H1 (cell line): ENCODE measurements at regions not wholly inside any gene's neighbourhood (a gene's known extent, or its start where the extent isn't known, plus 50 kb on each side); places are given as distances from the start of the nearest gene placed in this dataset.

ENCODE experiments used
- CTCF ChIA-PET: fragments of 300-600 bp; sonication (Branson Sonifier 250); formaldehyde crosslinking; loops from one replicate; lab custom pipeline; 2021; ENCODE audit not compliant: partially characterized antibody; lab: Charles Lee
- POLR2A ChIA-PET: fragments of 300-600 bp; sonication (Branson Sonifier 250); formaldehyde crosslinking; loops from one replicate; lab custom pipeline; 2021; ENCODE audit warnings: inconsistent platforms; ENCODE audit not compliant: partially characterized antibody; lab: Charles Lee
- DNase-seq, 2 experiments: peaks; one replicate each; pipeline versions ENCODE4 v3.0.0 to v3.0.0-alpha.2; 2010 to 2022; ENCODE audit warnings: low spot score in 2 of 2, low read depth in 1 of 2, mixed read lengths in 1 of 2
- FAIRE-seq: peaks from 2 replicates; lab custom pipeline; 2011; peaks lifted over from hg19 to GRCh38; lab: Jason Lieb, UNC
- H2AFZ ChIP-seq: 2 replicates; pipeline ENCODE4 v1.8.1; 2012; ENCODE audit warnings: low read length, inconsistent platforms
- H2AK5ac ChIP-seq: 2 replicates; pipeline ENCODE4 v1.6.1; 2013; ENCODE audit warnings: low read depth, low read length
- H2BK120ac ChIP-seq: replicated peaks from 2 replicates; pipeline ENCODE3; 2013; ENCODE audit warnings: low read depth, low read length, inconsistent platforms
- H2BK12ac ChIP-seq: 2 replicates; pipeline ENCODE4 v1.6.1; 2013; ENCODE audit warnings: low read depth, low read length
- H2BK15ac ChIP-seq: 2 replicates; pipeline ENCODE4 v1.6.1; 2013; ENCODE audit warnings: low read length
- H2BK20ac ChIP-seq: 2 replicates; pipeline ENCODE4 v1.6.1; 2013; ENCODE audit warnings: low read length
- H2BK5ac ChIP-seq: 2 replicates; pipeline ENCODE4 v1.6.1; 2013; ENCODE audit warnings: low read depth, low read length
- H3K14ac ChIP-seq: 2 replicates; pipeline ENCODE4 v1.6.1; 2013; ENCODE audit warnings: inconsistent platforms; ENCODE audit not compliant: insufficient read length
- H3K18ac ChIP-seq: 2 replicates; pipeline ENCODE4 v1.6.1; 2013; ENCODE audit warnings: low read length; ENCODE audit errors: extremely low read depth
- H3K23ac ChIP-seq: 2 replicates; pipeline ENCODE4 v1.6.1; 2013; ENCODE audit warnings: inconsistent platforms; ENCODE audit not compliant: insufficient read length
- H3K23me2 ChIP-seq: 2 replicates; pipeline ENCODE4 v1.6.1; 2013; ENCODE audit warnings: low read depth, low read length
- H3K27ac ChIP-seq: 2 replicates; pipeline ENCODE4 v1.6.1; 2011; ENCODE audit warnings: low read depth, low read length, inconsistent platforms
- H3K27me3 ChIP-seq, 4 experiments: replicated peaks in 1 of 4; 1 replicate in 1 of 4; 2 replicates in 3 of 4; pipeline versions ENCODE4 v1.6.1 to v1.8.1; 2011 to 2013; ENCODE audit warnings: low read length in 3 of 4, mild to moderate bottlenecking in 3 of 4, inconsistent platforms in 2 of 4, mixed read lengths in 2 of 4, moderate library complexity in 1 of 4; ENCODE audit not compliant: control insufficient read depth in 3 of 4, insufficient read depth in 3 of 4; ENCODE audit errors: extremely low read depth in 1 of 4
- H3K36me3 ChIP-seq, 4 experiments: 2 replicates each; pipeline versions ENCODE4 v1.6.1 to v1.8.1; 2011 to 2013; ENCODE audit warnings: mild to moderate bottlenecking in 4 of 4, low read length in 3 of 4, moderate library complexity in 2 of 4, control low read depth in 1 of 4, inconsistent platforms in 1 of 4; ENCODE audit not compliant: insufficient read depth in 4 of 4, control insufficient read depth in 2 of 4
- H3K4ac ChIP-seq: replicated peaks from 2 replicates; pipeline ENCODE3; 2013; ENCODE audit warnings: low read length, low read depth, mixed read lengths, inconsistent platforms; ENCODE audit not compliant: insufficient read length
- H3K4me1 ChIP-seq, 4 experiments: replicated peaks in 1 of 4; 1 replicate in 1 of 4; 2 replicates in 3 of 4; pipeline versions ENCODE4 v1.6.1 to v1.8.1; 2011 to 2013; ENCODE audit warnings: low read length in 3 of 4, inconsistent platforms in 2 of 4, mixed read lengths in 1 of 4; ENCODE audit not compliant: insufficient read depth in 4 of 4, control insufficient read depth in 3 of 4
- H3K4me2 ChIP-seq, 2 experiments: 2 replicates each; pipeline versions ENCODE4 v1.6.1 to v1.8.1; 2011 to 2013; ENCODE audit warnings: low read depth in 2 of 2, low read length in 2 of 2, control low read depth in 1 of 2, inconsistent platforms in 1 of 2, mild to moderate bottlenecking in 1 of 2; ENCODE audit not compliant: insufficient read depth in 1 of 2
- H3K4me3 ChIP-seq, 4 experiments: fragments of 200-600, 300-600 bp in 1 of 4; sonication (generic), shearing (Covaris generic), sonication (Bioruptor Twin) in 1 of 4; 2 replicates each; pipeline versions ENCODE4 v1.5.1 to v1.8.1; 2011 to 2016; ENCODE audit warnings: low read length in 4 of 4, low read depth in 3 of 4, control low read depth in 2 of 4, inconsistent platforms in 2 of 4, mild to moderate bottlenecking in 2 of 4, mixed read lengths in 1 of 4, moderate library complexity in 1 of 4; ENCODE audit not compliant: insufficient read depth in 2 of 4; ENCODE audit errors: extremely low read depth in 1 of 4
- H3K56ac ChIP-seq: replicated peaks from 2 replicates; pipeline ENCODE3; 2013; ENCODE audit warnings: low read depth, mild to moderate bottlenecking, mixed read lengths, low read length, inconsistent platforms; ENCODE audit not compliant: insufficient read length
- H3K79me1 ChIP-seq: 2 replicates; pipeline ENCODE4 v1.6.1; 2013; ENCODE audit warnings: low read depth, low read length, control low read depth
- H3K79me2 ChIP-seq, 2 experiments: 2 replicates each; pipeline versions ENCODE4 v1.6.1 to v1.8.1; 2012 to 2013; ENCODE audit warnings: low read length in 2 of 2, mild to moderate bottlenecking in 2 of 2, inconsistent platforms in 1 of 2; ENCODE audit not compliant: insufficient read depth in 2 of 2, control insufficient read depth in 1 of 2
- H3K9ac ChIP-seq, 4 experiments: replicated peaks in 1 of 4; 1 replicate in 1 of 4; 2 replicates in 3 of 4; pipeline versions ENCODE4 v1.6.1 to v1.8.1; 2011 to 2013; ENCODE audit warnings: low read depth in 3 of 4, low read length in 3 of 4, control low read depth in 2 of 4, mild to moderate bottlenecking in 2 of 4, moderate library complexity in 2 of 4, inconsistent platforms in 1 of 4; ENCODE audit errors: extremely low read depth in 1 of 4
- H3K9me3 ChIP-seq, 2 experiments: 2 replicates each; pipeline versions ENCODE4 v1.6.1 to v1.8.1; 2012 to 2013; ENCODE audit warnings: mild to moderate bottlenecking in 2 of 2, moderate library complexity in 2 of 2, control low read depth in 1 of 2, inconsistent platforms in 1 of 2, low read depth in 1 of 2, low read length in 1 of 2, mixed read lengths in 1 of 2; ENCODE audit not compliant: insufficient read depth in 2 of 2
- H4K20me1 ChIP-seq, 2 experiments: replicated peaks in 1 of 2; 2 replicates each; pipeline versions ENCODE3 to v1.8.1; 2011 to 2013; ENCODE audit warnings: inconsistent platforms in 2 of 2, low read length in 2 of 2, mild to moderate bottlenecking in 1 of 2; ENCODE audit not compliant: insufficient read depth in 2 of 2, control insufficient read depth in 1 of 2
- H4K5ac ChIP-seq: 2 replicates; pipeline ENCODE4 v1.6.1; 2013; ENCODE audit warnings: low read length, low read depth, mixed read lengths, inconsistent platforms; ENCODE audit not compliant: insufficient read length
- H4K8ac ChIP-seq: 2 replicates; pipeline ENCODE4 v1.8.0; 2013; ENCODE audit warnings: mild to moderate bottlenecking, moderate library complexity, low read length, inconsistent platforms; ENCODE audit not compliant: insufficient read depth; ENCODE audit errors: extremely low read depth
- H4K91ac ChIP-seq: replicated peaks from 2 replicates; pipeline ENCODE3; 2013; ENCODE audit warnings: low read length, mixed read lengths, inconsistent platforms; ENCODE audit not compliant: insufficient read length
- BCL11A ChIP-seq, 2 experiments: IDR thresholded peaks; one replicate each; pipeline ENCODE4 v1.6.1; 2011; ENCODE audit warnings: low read depth in 2 of 2, low read length in 2 of 2, mild to moderate bottlenecking in 2 of 2
- KDM5A ChIP-seq: fragments of 200-600 bp; IDR thresholded peaks from 2 replicates; pipeline ENCODE4 v1.7.1; 2012; ENCODE audit warnings: mild to moderate bottlenecking, low read length, inconsistent platforms, mixed read lengths
- MAFK ChIP-seq: IDR thresholded peaks from 2 replicates; pipeline ENCODE4 v1.6.1; 2012; ENCODE audit warnings: low read depth, mild to moderate bottlenecking, improper control_type of control experiment, low read length
- NRF1 ChIP-seq: IDR thresholded peaks from 2 replicates; pipeline ENCODE4 v1.6.1; 2011; ENCODE audit warnings: mild to moderate bottlenecking, low read depth, low read length, improper control_type of control experiment
- ZNF274 ChIP-seq: IDR thresholded peaks from 2 replicates; pipeline ENCODE4 v1.7.0; 2012; ENCODE audit warnings: low read length, borderline replicate concordance; ENCODE audit errors: extremely low read depth
- WGBS, 2 experiments: shearing (Covaris generic) in 1 of 2; methylation state at CpG; one replicate each; pipeline versions ENCODE4 v1.1.6 to v1.1.7; 2013 to 2015; ENCODE audit warnings: low lambda C conversion rate in 2 of 2, mixed read lengths in 2 of 2, inconsistent platforms in 1 of 2, low coverage in 1 of 2, missing lambda C conversion rate in 1 of 2; ENCODE audit not compliant: insufficient replicate concordance in 2 of 2, insufficient coverage in 1 of 2, insufficient read length in 1 of 2; ENCODE audit errors: extremely low coverage in 1 of 2, missing lambda C conversion rate in 1 of 2; 5-methylcytosine and 5-hydroxymethylcytosine counted together
- TF ChIP-seq, protein P1 (sequence below): IDR thresholded peaks from 2 replicates; pipeline ENCODE4 v1.6.1; 2011; ENCODE audit warnings: low read length, improper control_type of control experiment

- no peaks in the 10 kb centered on the region for H4K20me1 ChIP-seq
- no peak overlapping the region for H3K4me3 ChIP-seq
- no peak overlapping the region for H3K18ac ChIP-seq
- H3K23me2 ChIP-seq, result no peaks in the 10 kb centered on the region
- no peaks in the 10 kb centered on the region for H3K79me2 ChIP-seq
- no peak overlapping the region for H2BK20ac ChIP-seq
- no peak for FAIRE-seq
- no peak overlapping the region for H3K4me2 ChIP-seq
- no peak overlapping the region for H2BK15ac ChIP-seq
- no peak for DNase-seq
- POLR2A ChIA-PET, result no interaction called here
- H3K27me3 ChIP-seq, result no peaks in the 10 kb centered on the region
- H3K9me3 ChIP-seq, result no peaks in the 10 kb centered on the region
- no peaks in the 10 kb centered on the region for H3K36me3 ChIP-seq
- no peak overlapping the region for H4K5ac ChIP-seq
- H2AFZ ChIP-seq, result no peak overlapping the region
- no peak overlapping the region for H2BK120ac ChIP-seq
- H3K79me1 ChIP-seq, result no peaks in the 10 kb centered on the region
- WGBS, 2 experiments, result 93% methylated on average over 2 of the region's 2 CpGs; no CpG with 5 or more reads in 1 of the 2 experiments
- TF ChIP-seq ZNF274, result no peak
- no peak for TF ChIP-seq NRF1
- no peak for TF ChIP-seq MAFK
- TF ChIP-seq KDM5A, result no peak
- no peak for TF ChIP-seq BCL11A (IDR thresholded peaks at IDR 0.05; ENCODE audit: low read depth in 2 of 2, low read length in 2 of 2)
- TF ChIP-seq, protein P1, sequence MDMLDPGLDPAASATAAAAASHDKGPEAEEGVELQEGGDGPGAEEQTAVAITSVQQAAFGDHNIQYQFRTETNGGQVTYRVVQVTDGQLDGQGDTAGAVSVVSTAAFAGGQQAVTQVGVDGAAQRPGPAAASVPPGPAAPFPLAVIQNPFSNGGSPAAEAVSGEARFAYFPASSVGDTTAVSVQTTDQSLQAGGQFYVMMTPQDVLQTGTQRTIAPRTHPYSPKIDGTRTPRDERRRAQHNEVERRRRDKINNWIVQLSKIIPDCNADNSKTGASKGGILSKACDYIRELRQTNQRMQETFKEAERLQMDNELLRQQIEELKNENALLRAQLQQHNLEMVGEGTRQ, result no peak
- no peak overlapping the region for H3K23ac ChIP-seq
- no peak overlapping the region for H3K4ac ChIP-seq
- H2AK5ac ChIP-seq, result no peak overlapping the region
- H4K8ac ChIP-seq, result no peak overlapping the region
- H3K27ac ChIP-seq, result no peak overlapping the region
- H3K9ac ChIP-seq, result no peak overlapping the region
- CTCF ChIA-PET, result no interaction called here
- no peak overlapping the region for H2BK12ac ChIP-seq
- no peak overlapping the region for H2BK5ac ChIP-seq
- H3K4me1 ChIP-seq, result peaks cover 0 to 3% (median 0%) of the 10 kb centered on the region in 4 experiments; a peak in 1 of 7 replicates
- H3K56ac ChIP-seq, result no peak overlapping the region
- no peak overlapping the region for H3K14ac ChIP-seq
- H4K91ac ChIP-seq, result no peak overlapping the region
Measured at GRCh38 chrX:45421806-45422205, 221.1 kb upstream of the DIPK2B start.
